GM19238 (cell line): ENCODE measurements at regions not wholly inside any gene's neighbourhood (a gene's known extent, or its start where the extent isn't known, plus 50 kb on each side); places are given as distances from the start of the nearest gene placed in this dataset.
A peak's percentile ranks its signal among the peaks of the same experiment; 100 is the strongest.
"Not testable (repeated sequence)": the region's sequence is repeated elsewhere in the genome, so short reads cannot be mapped to it uniquely, and the experiment has no call there.

Experiments
- DNase-seq: peaks from one replicate; pipeline ENCODE4 v3.0.0; 2011; ENCODE audit warnings: low spot score; ENCODE audit not compliant: insufficient read length

- DNase-seq = no peak
Measured at GRCh38 chr4:38463268-38463958, 200.6 kb upstream of the KLF3 start.

- DNase-seq = no peak
Measured at GRCh38 chr4:38464328-38464727, 199.7 kb upstream of the KLF3 start.

- no peak for DNase-seq
Measured at GRCh38 chr4:38466401-38466800, 197.6 kb upstream of the KLF3 start.

GRCh38 chr4:38467296-38467695 is 196.7 kb upstream of the KLF3 start:
- DNase-seq = no peak

GRCh38 chr4:38468339-38468866 is 195.6 kb upstream of the KLF3 start:
- DNase-seq = no peak

- no peak for DNase-seq
Measured at GRCh38 chr4:38469410-38469809, 194.6 kb upstream of the KLF3 start.

- DNase-seq = no peak
Measured at GRCh38 chr4:38470735-38471262, 193.2 kb upstream of the KLF3 start.

GRCh38 chr4:38482696-38483095 is 181.3 kb upstream of the KLF3 start:
- DNase-seq = no peak

GRCh38 chr4:38483628-38484027 is 180.4 kb upstream of the KLF3 start:
- not testable (repeated sequence) for DNase-seq

GRCh38 chr4:38489011-38489861 is 174.8 kb upstream of the KLF3 start:
- no peak for DNase-seq

GRCh38 chr4:38489924-38490639 is 173.9 kb upstream of the KLF3 start:
- no peak for DNase-seq

- no peak for DNase-seq
Measured at GRCh38 chr4:38490753-38491446, 173.1 kb upstream of the KLF3 start.

GRCh38 chr4:38491854-38492478 is 172.0 kb upstream of the KLF3 start:
- no peak for DNase-seq

- no peak for DNase-seq
Measured at GRCh38 chr4:38493066-38493465, 170.9 kb upstream of the KLF3 start.

- no peak for DNase-seq
Measured at GRCh38 chr4:38495446-38495845, 168.6 kb upstream of the KLF3 start.

GRCh38 chr4:38497121-38497520 is 166.9 kb upstream of the KLF3 start:
- DNase-seq = no peak

GRCh38 chr4:38499101-38499500 is 164.9 kb upstream of the KLF3 start:
- no peak for DNase-seq

GRCh38 chr4:38500433-38500832 is 163.6 kb upstream of the KLF3 start:
- no peak for DNase-seq

GRCh38 chr4:38501698-38502097 is 162.3 kb upstream of the KLF3 start:
- DNase-seq = no peak

GRCh38 chr4:38503689-38504395 is 160.2 kb upstream of the KLF3 start:
- DNase-seq = peak; percentile 23
